ENCODE measurements at regions not wholly inside any gene's neighbourhood (a gene's known extent, or its start where the extent isn't known, plus 50 kb on each side); places are given as distances from the start of the nearest gene placed in this dataset.
"Not testable (repeated sequence)": the region's sequence is repeated elsewhere in the genome, so short reads cannot be mapped to it uniquely, and the experiment has no call there.

DNA sequence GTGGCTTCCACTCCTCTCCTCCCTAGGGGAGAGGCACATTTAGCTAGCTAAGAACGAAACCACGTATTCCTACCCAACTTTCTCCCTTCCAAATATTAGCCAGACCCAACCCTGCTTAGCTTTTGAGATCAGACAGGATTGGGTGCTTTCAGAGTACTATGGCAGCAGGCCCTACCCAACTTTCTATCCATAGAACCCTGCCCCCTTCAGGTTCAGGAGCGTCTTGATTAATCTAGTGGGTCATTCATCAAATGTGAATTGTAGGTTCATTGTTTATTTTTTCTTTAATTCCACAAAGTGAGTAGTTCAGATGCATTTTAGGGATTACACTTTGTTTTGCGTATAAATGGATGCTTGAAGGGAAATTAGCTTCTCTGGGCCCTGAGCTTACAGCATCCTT lies 188.3 kb downstream of the MIB1 start:
- DNase-seq (ENCODE audit: low spot score), result no peak

- peak; percentile 17 for DNase-seq (ENCODE audit: low spot score)
Measured at GRCh38 chr18:21930177-21930576, 189.6 kb downstream of the MIB1 start.

- DNase-seq (ENCODE audit: low spot score), result no peak
Measured at GRCh38 chr18:21933931-21934765, 193.6 kb downstream of the MIB1 start.

DNA sequence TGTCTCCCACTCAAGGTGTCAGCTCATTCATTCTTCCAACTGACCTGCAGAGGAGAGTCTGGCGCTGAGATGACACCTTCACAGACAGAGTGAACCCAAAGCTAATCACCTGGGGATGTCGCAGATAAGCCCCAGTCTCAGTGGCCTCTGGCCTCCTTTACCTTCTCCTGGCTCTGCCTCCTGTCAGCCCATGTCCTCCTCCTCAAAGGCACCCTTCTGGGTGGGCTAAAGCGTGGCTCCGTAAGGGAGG lies 194.1 kb downstream of the MIB1 start:
- DNase-seq (ENCODE audit: low spot score), result no peak

- DNase-seq (ENCODE audit: low spot score), result no peak
Measured at GRCh38 chr18:21943456-21943855, 202.9 kb downstream of the MIB1 start.

- DNase-seq (ENCODE audit: low spot score), result no peak
Measured at GRCh38 chr18:21949326-21950015, 208.9 kb downstream of the MIB1 start.

- DNase-seq (ENCODE audit: low spot score), result peak; percentile 51
Measured at GRCh38 chr18:21955757-21956652, 213.4 kb upstream of the GATA6 start.

DNA sequence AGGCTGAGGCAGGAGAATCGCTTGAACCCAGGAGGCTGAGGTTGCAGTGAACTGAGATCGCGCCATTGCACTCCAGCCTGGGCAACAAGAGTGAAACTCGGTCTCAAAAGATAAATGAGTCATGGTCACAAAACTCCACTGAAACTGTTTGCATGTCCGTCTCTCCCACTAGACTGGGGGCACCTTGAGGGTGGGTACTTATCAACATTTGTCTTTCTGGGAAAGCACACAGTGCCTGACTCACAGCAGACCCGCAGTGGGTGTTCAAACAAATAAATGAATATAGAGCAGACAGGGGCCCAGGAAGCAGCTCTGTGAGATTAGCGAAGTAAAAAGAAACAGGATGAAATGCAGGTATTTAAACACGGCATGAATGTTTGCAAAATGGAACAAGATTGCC lies 211.1 kb upstream of the GATA6 start:
- no peak for DNase-seq (ENCODE audit: low spot score)

DNA sequence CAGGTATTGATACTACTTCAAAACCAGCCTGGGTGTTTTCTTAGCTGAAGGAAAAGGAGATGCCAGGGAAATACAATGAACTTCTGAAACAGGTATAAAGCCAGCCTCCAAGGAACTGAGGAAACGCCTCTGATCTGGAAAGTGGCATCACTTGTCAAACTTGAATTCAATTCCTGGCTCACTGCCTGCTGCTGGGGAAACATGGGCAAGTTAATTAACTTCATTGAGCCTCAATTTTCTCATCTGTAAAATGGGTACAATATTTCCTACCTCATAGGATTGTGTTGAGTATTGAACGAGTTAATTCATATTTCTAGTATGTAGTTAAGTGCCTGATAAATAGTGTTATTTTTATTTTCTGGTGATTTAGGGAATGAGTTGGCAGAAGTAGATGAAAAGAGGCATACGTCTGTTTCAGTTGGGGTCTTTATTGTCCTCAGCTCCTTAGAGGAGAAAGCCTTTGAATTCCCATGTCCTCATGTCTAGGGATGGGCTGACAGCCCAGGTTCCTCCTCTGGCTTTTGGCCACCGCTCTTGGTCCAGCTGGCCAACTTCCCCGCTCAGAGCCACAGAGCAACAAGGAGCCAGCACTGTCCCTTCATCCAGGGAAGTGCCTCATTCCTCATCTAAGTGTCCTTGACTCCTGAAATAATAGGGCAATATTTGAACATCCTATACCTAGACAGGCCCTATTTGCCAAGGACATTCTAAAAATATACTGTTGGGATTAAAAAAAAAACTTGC lies 210.5 kb upstream of the GATA6 start:
- no peak for DNase-seq (ENCODE audit: low spot score)

GRCh38 chr18:21960189-21960588 lies 209.2 kb upstream of the GATA6 start:
- DNase-seq (ENCODE audit: low spot score), result no peak

GRCh38 chr18:21963336-21963735 lies 206.1 kb upstream of the GATA6 start:
- no peak for DNase-seq (ENCODE audit: low spot score)

DNA sequence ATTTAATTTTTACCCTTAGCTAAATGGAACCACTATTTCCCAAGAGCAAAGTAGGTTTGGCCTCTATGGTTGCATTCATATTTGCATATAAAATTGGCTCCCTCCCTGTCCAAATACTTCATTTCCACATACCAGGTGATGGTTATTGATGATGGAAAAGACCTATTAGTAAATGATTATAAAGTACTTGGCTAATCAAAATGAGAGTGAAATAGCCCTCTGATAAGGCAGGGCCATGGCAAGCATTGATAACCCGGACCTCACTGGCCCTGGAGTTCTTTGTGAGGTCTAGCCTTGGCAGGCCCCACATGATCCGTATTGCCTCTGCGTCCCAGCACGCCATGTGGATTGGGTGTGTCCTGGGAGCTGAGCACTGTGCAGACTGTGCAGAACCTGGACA lies 201.1 kb upstream of the GATA6 start:
- no peak for DNase-seq (ENCODE audit: low spot score)

GRCh38 chr18:21972281-21972680 lies 197.1 kb upstream of the GATA6 start:
- no peak for DNase-seq (ENCODE audit: low spot score)

GRCh38 chr18:21975954-21976353 lies 193.4 kb upstream of the GATA6 start:
- not testable (repeated sequence) for DNase-seq (ENCODE audit: low spot score)

GRCh38 chr18:21978546-21979170 lies 190.7 kb upstream of the GATA6 start:
- DNase-seq (ENCODE audit: low spot score), result no peak

- no peak for DNase-seq (ENCODE audit: low spot score)
Measured at GRCh38 chr18:21979171-21979560, 190.2 kb upstream of the GATA6 start.

DNA sequence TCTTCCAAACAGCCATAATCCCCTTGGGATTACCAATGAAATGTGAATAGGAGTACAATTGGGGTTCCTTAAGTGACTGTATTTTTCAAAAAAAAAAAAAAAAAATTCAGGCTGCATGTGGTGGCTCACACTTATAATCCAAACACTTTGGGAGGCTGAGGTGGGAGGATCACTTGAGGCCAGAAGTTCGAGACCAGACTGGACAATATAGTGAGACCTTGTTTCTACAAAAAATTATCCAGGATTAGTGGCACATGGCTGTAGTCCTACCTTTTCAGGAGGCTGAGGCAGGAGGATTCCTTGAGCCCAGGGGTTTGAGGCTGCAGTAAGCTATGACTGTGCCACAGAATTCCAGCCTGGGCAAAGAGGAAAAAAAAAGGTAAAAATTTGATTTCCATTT lies 189.6 kb upstream of the GATA6 start:
- DNase-seq (ENCODE audit: low spot score), result no peak

DNA sequence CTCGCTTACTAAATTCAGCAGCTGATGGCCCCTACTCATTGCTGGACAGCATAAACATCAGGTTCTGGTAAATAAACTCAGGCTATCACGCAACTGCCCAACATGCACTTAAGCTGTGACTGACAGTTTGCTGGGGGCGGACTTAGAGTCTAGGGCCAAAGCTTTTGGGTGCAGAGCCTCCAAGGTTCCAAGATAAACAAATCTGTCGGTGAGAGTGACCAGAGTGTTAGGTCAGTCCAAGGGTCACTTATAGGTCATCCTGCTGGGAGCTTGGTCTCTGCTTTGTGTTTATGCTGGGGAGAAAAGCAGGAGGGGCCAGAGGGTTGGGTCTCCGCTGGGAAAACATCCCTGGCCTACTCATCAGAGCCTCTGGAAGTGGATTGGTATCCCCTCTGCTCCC lies 188.6 kb upstream of the GATA6 start:
- no peak for DNase-seq (ENCODE audit: low spot score)

- DNase-seq (ENCODE audit: low spot score), result not testable (repeated sequence)
Measured at GRCh38 chr18:21981489-21981888, 187.9 kb upstream of the GATA6 start.

- no peak for DNase-seq (ENCODE audit: low spot score)
Measured at GRCh38 chr18:21991081-21991534, 178.3 kb upstream of the GATA6 start.

DNA sequence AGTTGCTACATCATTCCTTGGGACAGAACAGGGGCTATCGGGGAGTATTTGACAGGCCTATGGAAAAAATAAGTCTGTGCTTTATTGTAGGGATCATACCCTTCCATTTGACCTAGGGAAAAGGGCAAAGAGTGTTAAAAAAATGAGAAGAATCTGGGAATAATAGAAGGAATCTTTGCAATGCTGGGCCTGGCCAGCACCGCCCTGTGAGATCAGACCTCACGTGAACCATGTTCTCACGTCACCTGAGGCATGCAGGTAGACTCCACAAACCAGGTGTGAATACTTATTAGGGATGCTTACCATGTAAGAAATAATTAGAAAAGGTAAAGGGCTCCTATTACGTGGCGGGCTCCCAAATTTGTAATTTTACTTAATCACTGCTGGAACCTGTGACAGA lies 177.5 kb upstream of the GATA6 start:
- no peak for DNase-seq (ENCODE audit: low spot score)
